VCaP (cell line): ENCODE measurements at regions not wholly inside any gene's neighbourhood (a gene's known extent, or its start where the extent isn't known, plus 50 kb on each side); places are given as distances from the start of the nearest gene placed in this dataset.
"Not testable (repeated sequence)": the region's sequence is repeated elsewhere in the genome, so short reads cannot be mapped to it uniquely, and the experiment has no call there.

Experiments used
- H3K27ac ChIP-seq: fragments of 450-650 bp; 2 replicates; pipeline ENCODE4 v1.5.1; 2017
- TF ChIP-seq, protein P1 (sequence below): fragments of 450-650 bp; conservative IDR thresholded peaks from 2 replicates; pipeline ENCODE4 v1.5.1; 2017; ENCODE audit warnings: mild to moderate bottlenecking, moderate library complexity

DNA sequence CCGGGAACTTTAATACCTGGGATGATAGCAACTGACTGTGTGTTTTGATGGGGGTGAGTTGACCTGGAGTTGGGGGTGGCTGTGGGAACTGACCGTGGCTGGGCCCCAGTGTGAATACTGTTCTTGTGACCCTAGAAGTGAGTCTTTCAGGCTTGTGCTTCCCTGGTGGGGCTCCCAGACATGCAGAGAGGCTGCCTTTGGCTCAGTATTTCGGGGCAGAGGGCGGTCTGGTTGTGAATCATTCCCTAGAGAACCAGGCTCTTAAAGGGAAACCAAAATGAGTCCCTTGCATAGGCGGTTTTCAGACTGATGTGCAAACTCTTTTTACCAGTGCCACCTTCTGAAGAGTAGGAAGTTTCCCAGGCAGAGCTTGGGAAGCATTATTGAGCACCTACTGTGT, 132.1 kb downstream of the MACROH2A1 start:
- TF ChIP-seq, protein P1, sequence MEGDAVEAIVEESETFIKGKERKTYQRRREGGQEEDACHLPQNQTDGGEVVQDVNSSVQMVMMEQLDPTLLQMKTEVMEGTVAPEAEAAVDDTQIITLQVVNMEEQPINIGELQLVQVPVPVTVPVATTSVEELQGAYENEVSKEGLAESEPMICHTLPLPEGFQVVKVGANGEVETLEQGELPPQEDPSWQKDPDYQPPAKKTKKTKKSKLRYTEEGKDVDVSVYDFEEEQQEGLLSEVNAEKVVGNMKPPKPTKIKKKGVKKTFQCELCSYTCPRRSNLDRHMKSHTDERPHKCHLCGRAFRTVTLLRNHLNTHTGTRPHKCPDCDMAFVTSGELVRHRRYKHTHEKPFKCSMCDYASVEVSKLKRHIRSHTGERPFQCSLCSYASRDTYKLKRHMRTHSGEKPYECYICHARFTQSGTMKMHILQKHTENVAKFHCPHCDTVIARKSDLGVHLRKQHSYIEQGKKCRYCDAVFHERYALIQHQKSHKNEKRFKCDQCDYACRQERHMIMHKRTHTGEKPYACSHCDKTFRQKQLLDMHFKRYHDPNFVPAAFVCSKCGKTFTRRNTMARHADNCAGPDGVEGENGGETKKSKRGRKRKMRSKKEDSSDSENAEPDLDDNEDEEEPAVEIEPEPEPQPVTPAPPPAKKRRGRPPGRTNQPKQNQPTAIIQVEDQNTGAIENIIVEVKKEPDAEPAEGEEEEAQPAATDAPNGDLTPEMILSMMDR, result no peak
- no peak overlapping the region for H3K27ac ChIP-seq

GRCh38 chr5:135266303-135266635, 132.8 kb downstream of the MACROH2A1 start:
- H3K27ac ChIP-seq, result no peak overlapping the region
- TF ChIP-seq, protein P1, result no peak

DNA sequence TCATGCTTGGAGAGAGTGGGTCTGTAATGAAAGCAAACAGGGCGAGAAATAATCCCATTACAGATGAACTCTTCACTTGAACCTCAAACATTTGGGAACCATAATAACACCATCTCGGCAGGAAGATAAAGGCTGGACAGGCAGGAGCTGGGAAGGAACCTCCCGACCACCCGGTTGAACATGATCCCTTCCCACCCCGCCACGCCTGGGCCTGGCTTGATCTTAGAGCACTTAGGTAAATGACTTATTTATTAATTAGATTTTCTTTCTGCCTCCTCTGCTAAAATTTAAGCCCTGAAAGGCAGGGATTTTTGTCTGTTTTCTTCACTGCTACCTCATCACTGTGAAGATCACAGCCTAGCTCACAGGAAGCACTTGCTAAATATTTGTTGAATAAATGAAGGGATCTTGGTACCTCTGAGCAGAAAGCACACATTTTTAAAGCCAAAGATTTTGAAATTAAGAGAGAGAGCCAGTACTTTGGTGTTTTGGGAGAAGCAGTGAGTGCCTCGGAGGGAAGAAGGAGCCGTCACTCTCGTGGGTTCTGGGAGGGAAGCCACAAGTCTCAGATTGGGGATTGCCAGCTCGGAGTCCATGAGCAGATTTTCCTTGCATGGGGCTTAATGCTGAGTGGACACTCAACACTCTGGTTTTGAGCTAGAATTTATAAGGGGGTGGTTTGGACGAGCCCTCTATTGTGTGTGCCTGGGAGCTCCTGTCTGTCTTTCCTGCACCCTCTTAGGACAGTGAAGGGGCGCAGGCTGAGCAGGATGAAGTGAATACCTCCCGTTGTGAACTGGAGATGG, 133.3 kb downstream of the MACROH2A1 start:
- H3K27ac ChIP-seq, result no peak overlapping the region
- TF ChIP-seq, protein P1, result no peak

- TF ChIP-seq, protein P1, result no peak
- H3K27ac ChIP-seq, result no peak overlapping the region
Measured at GRCh38 chr5:135264451-135265440, 134.3 kb downstream of the MACROH2A1 start.

- TF ChIP-seq, protein P1, result no peak
- H3K27ac ChIP-seq, result no peak overlapping the region
Measured at GRCh38 chr5:135263022-135263668, 135.9 kb downstream of the MACROH2A1 start.

DNA sequence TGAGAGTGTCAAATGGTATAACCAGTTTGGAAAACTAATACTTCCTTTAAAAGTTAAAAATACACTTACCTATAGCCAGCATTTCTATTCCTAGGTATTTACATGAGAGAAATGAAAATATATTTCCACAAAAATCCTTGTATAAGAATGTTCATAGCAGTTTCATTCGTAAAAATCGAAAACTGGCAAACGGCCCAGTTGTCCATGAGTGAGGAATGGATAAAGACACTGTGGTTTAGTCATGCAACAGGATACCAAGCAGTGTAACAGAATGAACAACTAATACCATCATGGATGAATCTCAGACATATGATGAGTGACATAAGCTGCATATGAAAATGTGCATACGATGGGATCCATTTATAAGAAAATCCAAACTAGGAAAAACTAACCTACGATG, 136.7 kb downstream of the MACROH2A1 start:
- TF ChIP-seq, protein P1, result no peak
- no peak overlapping the region for H3K27ac ChIP-seq

DNA sequence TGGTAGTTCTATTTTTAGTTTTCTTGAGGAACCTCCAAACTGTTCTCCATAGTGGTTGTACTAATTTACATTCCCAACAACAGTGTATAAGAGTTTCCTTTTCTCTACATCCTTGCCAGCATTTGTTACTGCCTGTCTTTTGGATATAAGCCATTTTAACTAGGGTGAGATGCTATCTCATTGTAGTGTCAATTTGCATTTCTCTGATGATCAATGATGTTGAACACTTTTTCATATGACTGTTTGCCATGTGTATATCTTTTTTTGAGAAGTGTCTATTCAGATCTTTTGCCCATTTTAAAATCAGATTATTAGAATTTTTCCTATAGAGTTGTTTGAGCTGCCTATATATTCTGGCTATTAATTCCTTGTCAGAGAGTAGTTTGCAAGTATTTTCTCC, 138.9 kb downstream of the MACROH2A1 start:
- H3K27ac ChIP-seq, result not testable (repeated sequence)
